WTC11 (cell line): ENCODE measurements at regions not wholly inside any gene's neighbourhood (a gene's known extent, or its start where the extent isn't known, plus 50 kb on each side); places are given as distances from the start of the nearest gene placed in this dataset.

Experiments
- ATAC-seq: fragments of 200-7000 bp; cut with Tn5 transposase; 2 replicates; pipeline ENCODE4 v1.10.0; 2021; ENCODE audit warnings: mild to moderate bottlenecking, moderate library complexity
- CTCF ChIA-PET: fragments of 300-600 bp; sonication (Branson Sonifier 250); formaldehyde crosslinking; loops from one replicate; lab custom pipeline; 2021; ENCODE audit warnings: antibody characterized with exemption; lab: Charles Lee
- POLR2A ChIA-PET: fragments of 350-600 bp; sonication (Branson Sonifier 250); formaldehyde crosslinking; loops from one replicate; lab custom pipeline; 2021; ENCODE audit warnings: antibody characterized with exemption; lab: Charles Lee
- DNase-seq: peaks from one replicate; pipeline ENCODE4 v3.0.0; 2021; ENCODE audit warnings: low spot score
- H3K27ac Mint-ChIP-seq: 2 replicates; pipeline ENCODE4 v1.8.0; 2021; ENCODE audit warnings: mixed read lengths
- H3K27me3 Mint-ChIP-seq: 2 replicates; pipeline ENCODE4 v1.8.0; 2021; ENCODE audit warnings: low read depth, mild to moderate bottlenecking, moderate library complexity, mixed read lengths
- H3K36me3 Mint-ChIP-seq: 2 replicates; pipeline ENCODE4 v1.8.0; 2021; ENCODE audit warnings: mixed read lengths
- H3K4me1 Mint-ChIP-seq: 2 replicates; pipeline ENCODE4 v1.8.0; 2022; ENCODE audit warnings: mixed read lengths
- H3K4me3 Mint-ChIP-seq: 2 replicates; pipeline ENCODE4 v1.8.0; 2021; ENCODE audit warnings: mild to moderate bottlenecking, moderate library complexity, mixed read lengths
- H3K9me3 Mint-ChIP-seq: 2 replicates; pipeline ENCODE4 v1.8.0; 2021; ENCODE audit warnings: mixed read lengths
- ATF1 ChIP-seq: sonication (generic); formaldehyde crosslinking; IDR thresholded peaks from 2 replicates; pipeline ENCODE4 v1.8.1; 2023; ENCODE audit warnings: mild to moderate bottlenecking, moderate library complexity, missing genetic modification reagents
- CBFB ChIP-seq: sonication (generic); formaldehyde crosslinking; IDR thresholded peaks from 2 replicates; pipeline ENCODE4 v1.8.1; 2022; ENCODE audit warnings: mild to moderate bottlenecking, low read depth, missing genetic modification reagents
- FOXK1 ChIP-seq: sonication (generic); formaldehyde crosslinking; IDR thresholded peaks from 2 replicates; pipeline ENCODE4 v1.8.0; 2022; ENCODE audit warnings: mild to moderate bottlenecking, moderate library complexity, missing genetic modification reagents
- KAT7 ChIP-seq: sonication (generic); formaldehyde crosslinking; IDR thresholded peaks from 2 replicates; pipeline ENCODE4 v1.8.1; 2023; ENCODE audit warnings: missing genetic modification reagents, mild to moderate bottlenecking, borderline replicate concordance
- MXD4 ChIP-seq: fragments of 250-450 bp; sonication (Bioruptor Pico); IDR thresholded peaks from 2 replicates; pipeline ENCODE4 v1.8.0; 2021; ENCODE audit warnings: mild to moderate bottlenecking, moderate library complexity, borderline replicate concordance
- NFATC4 ChIP-seq: fragments of 250-450 bp; sonication (Bioruptor Pico); IDR thresholded peaks from 2 replicates; pipeline ENCODE4 v1.9.0; 2021; ENCODE audit warnings: mild to moderate bottlenecking
- OVOL2 ChIP-seq: fragments of 250-450 bp; sonication (Bioruptor Pico); IDR thresholded peaks from 2 replicates; pipeline ENCODE4 v1.9.0; 2021; ENCODE audit warnings: mild to moderate bottlenecking, borderline replicate concordance
- SMAD4 ChIP-seq: sonication (generic); formaldehyde crosslinking; IDR thresholded peaks from 2 replicates; pipeline ENCODE4 v1.8.0; 2022; ENCODE audit warnings: mild to moderate bottlenecking, missing genetic modification reagents
- TCF7 ChIP-seq: sonication (generic); formaldehyde crosslinking; IDR thresholded peaks from 2 replicates; pipeline ENCODE4 v1.8.0; 2022; ENCODE audit warnings: mild to moderate bottlenecking, low read depth, missing genetic modification reagents, moderate library complexity
- TEAD4 ChIP-seq: sonication (generic); formaldehyde crosslinking; IDR thresholded peaks from 2 replicates; pipeline ENCODE4 v1.8.0; 2022; ENCODE audit warnings: mild to moderate bottlenecking, missing genetic modification reagents
- TP53 ChIP-seq: sonication (generic); formaldehyde crosslinking; IDR thresholded peaks from 2 replicates; pipeline ENCODE4 v1.8.1; 2023; ENCODE audit warnings: mild to moderate bottlenecking, missing genetic modification reagents
- ZNF121 ChIP-seq: sonication (generic); formaldehyde crosslinking; IDR thresholded peaks from 2 replicates; pipeline ENCODE4 v1.8.0; 2023; ENCODE audit warnings: missing genetic modification reagents
- ZNF219 ChIP-seq: sonication (generic); formaldehyde crosslinking; IDR thresholded peaks from 2 replicates; pipeline ENCODE4 v1.8.0; 2023; ENCODE audit warnings: missing genetic modification reagents, mild to moderate bottlenecking, borderline replicate concordance
- ZNF263 ChIP-seq: sonication (generic); formaldehyde crosslinking; IDR thresholded peaks from 2 replicates; pipeline ENCODE4 v1.8.1; 2022; ENCODE audit warnings: low read depth, mild to moderate bottlenecking, moderate library complexity, missing genetic modification reagents
- ZNF396 ChIP-seq: fragments of 250-450 bp; sonication (Bioruptor Pico); IDR thresholded peaks from 2 replicates; pipeline ENCODE4 v1.8.0; 2021; ENCODE audit warnings: mild to moderate bottlenecking, moderate library complexity, borderline replicate concordance
- ZNF671 ChIP-seq: fragments of 250-450 bp; sonication (Bioruptor Pico); IDR thresholded peaks from 2 replicates; pipeline ENCODE4 v1.8.0; 2021; ENCODE audit warnings: mild to moderate bottlenecking
- TF ChIP-seq, protein P1 (sequence below): sonication (generic); formaldehyde crosslinking; IDR thresholded peaks from 2 replicates; pipeline ENCODE4 v1.8.1; 2023; ENCODE audit warnings: mild to moderate bottlenecking, missing genetic modification reagents
- TF ChIP-seq, protein P2 (sequence below): sonication (generic); formaldehyde crosslinking; IDR thresholded peaks from 2 replicates; pipeline ENCODE4 v1.8.1; 2023; ENCODE audit warnings: mild to moderate bottlenecking, moderate library complexity, missing genetic modification reagents
- TF ChIP-seq, protein P3 (sequence below): sonication (generic); formaldehyde crosslinking; IDR thresholded peaks from 2 replicates; pipeline ENCODE4 v1.8.0; 2022; ENCODE audit warnings: mild to moderate bottlenecking, missing genetic modification reagents
- TF ChIP-seq, protein P4 (sequence below): sonication (generic); formaldehyde crosslinking; IDR thresholded peaks from 2 replicates; pipeline ENCODE4 v1.8.1; 2023; ENCODE audit warnings: mild to moderate bottlenecking, missing genetic modification reagents, moderate library complexity
- TF ChIP-seq, protein P5 (sequence below): fragments of 200-600 bp; IDR thresholded peaks from 2 replicates; pipeline ENCODE4 v1.8.0; 2022; ENCODE audit warnings: antibody characterized with exemption
- TF ChIP-seq, protein P6 (sequence below): sonication (generic); formaldehyde crosslinking; IDR thresholded peaks from 2 replicates; pipeline ENCODE4 v1.8.1; 2023; ENCODE audit warnings: mild to moderate bottlenecking, missing genetic modification reagents, moderate library complexity
- TF ChIP-seq, protein P7 (sequence below): sonication (generic); formaldehyde crosslinking; IDR thresholded peaks from 2 replicates; pipeline ENCODE4 v1.8.1; 2022; ENCODE audit warnings: missing genetic modification reagents, borderline replicate concordance
- TF ChIP-seq, protein P8 (sequence below): sonication (generic); formaldehyde crosslinking; IDR thresholded peaks from 2 replicates; pipeline ENCODE4 v1.8.1; 2022; ENCODE audit warnings: mild to moderate bottlenecking, missing genetic modification reagents, moderate library complexity, borderline replicate concordance
- TF ChIP-seq, protein P9 (sequence below): fragments of 250-450 bp; sonication (Bioruptor Pico); IDR thresholded peaks from 2 replicates; pipeline ENCODE4 v1.8.0; 2021; ENCODE audit warnings: mild to moderate bottlenecking

DNA sequence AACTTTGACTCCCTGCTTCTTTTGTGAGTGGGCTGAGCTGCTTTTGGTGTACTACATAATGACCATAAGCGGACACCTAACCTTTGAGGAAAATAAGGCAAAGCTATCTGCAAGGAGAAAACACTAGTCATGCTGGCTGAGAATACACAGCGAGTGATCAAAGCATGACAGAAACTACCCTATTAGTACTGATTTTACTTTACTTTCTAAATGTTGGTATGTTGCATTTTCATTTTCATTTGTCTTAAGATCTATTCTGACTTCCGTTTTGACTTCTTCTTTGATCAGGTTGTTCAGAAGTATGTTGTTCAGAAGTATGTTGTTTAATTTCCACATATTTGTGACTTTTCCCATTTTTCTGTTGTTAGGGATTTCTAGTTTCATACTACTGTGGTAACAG is 361.1 kb downstream of the TRAM1L1 start:
- Mint-ChIP-seq H3K27me3 (no peaks in the 10 kb centered on the region), H3K27ac (no peak overlapping the region), H3K9me3 (no peaks in the 10 kb centered on the region), H3K4me1 (no peaks in the 10 kb centered on the region), H3K36me3 (no peaks in the 10 kb centered on the region), H3K4me3 (no peak overlapping the region)
- POLR2A ChIA-PET, result no interaction called here
- no peak for ATAC-seq
- TF ChIP-seq, protein P1, sequence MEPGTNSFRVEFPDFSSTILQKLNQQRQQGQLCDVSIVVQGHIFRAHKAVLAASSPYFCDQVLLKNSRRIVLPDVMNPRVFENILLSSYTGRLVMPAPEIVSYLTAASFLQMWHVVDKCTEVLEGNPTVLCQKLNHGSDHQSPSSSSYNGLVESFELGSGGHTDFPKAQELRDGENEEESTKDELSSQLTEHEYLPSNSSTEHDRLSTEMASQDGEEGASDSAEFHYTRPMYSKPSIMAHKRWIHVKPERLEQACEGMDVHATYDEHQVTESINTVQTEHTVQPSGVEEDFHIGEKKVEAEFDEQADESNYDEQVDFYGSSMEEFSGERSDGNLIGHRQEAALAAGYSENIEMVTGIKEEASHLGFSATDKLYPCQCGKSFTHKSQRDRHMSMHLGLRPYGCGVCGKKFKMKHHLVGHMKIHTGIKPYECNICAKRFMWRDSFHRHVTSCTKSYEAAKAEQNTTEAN, result no peak
- no peak for TF ChIP-seq OVOL2
- TF ChIP-seq, protein P2, sequence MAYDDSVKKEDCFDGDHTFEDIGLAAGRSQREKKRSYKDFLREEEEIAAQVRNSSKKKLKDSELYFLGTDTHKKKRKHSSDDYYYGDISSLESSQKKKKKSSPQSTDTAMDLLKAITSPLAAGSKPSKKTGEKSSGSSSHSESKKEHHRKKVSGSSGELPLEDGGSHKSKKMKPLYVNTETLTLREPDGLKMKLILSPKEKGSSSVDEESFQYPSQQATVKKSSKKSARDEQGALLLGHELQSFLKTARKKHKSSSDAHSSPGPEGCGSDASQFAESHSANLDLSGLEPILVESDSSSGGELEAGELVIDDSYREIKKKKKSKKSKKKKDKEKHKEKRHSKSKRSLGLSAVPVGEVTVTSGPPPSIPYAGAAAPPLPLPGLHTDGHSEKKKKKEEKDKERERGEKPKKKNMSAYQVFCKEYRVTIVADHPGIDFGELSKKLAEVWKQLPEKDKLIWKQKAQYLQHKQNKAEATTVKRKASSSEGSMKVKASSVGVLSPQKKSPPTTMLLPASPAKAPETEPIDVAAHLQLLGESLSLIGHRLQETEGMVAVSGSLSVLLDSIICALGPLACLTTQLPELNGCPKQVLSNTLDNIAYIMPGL, result no peak
- TF ChIP-seq ZNF396 (CRISPR knock-in tag), result no peak
- no peak for TF ChIP-seq KAT7 (CRISPR knock-in tag)
- TF ChIP-seq, protein P3, sequence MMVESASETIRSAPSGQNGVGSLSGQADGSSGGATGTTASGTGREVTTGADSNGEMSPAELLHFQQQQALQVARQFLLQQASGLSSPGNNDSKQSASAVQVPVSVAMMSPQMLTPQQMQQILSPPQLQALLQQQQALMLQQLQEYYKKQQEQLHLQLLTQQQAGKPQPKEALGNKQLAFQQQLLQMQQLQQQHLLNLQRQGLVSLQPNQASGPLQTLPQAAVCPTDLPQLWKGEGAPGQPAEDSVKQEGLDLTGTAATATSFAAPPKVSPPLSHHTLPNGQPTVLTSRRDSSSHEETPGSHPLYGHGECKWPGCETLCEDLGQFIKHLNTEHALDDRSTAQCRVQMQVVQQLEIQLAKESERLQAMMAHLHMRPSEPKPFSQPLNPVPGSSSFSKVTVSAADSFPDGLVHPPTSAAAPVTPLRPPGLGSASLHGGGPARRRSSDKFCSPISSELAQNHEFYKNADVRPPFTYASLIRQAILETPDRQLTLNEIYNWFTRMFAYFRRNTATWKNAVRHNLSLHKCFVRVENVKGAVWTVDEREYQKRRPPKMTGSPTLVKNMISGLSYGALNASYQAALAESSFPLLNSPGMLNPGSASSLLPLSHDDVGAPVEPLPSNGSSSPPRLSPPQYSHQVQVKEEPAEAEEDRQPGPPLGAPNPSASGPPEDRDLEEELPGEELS (CRISPR knock-in tag), result no peak
- no peak for TF ChIP-seq SMAD4 (CRISPR knock-in tag)
- TF ChIP-seq NFATC4 (CRISPR knock-in tag), result no peak
- TF ChIP-seq TEAD4 (CRISPR knock-in tag), result no peak
- TF ChIP-seq FOXK1, result no peak
- no peak for TF ChIP-seq ZNF219 (CRISPR knock-in tag)
- TF ChIP-seq, protein P4, sequence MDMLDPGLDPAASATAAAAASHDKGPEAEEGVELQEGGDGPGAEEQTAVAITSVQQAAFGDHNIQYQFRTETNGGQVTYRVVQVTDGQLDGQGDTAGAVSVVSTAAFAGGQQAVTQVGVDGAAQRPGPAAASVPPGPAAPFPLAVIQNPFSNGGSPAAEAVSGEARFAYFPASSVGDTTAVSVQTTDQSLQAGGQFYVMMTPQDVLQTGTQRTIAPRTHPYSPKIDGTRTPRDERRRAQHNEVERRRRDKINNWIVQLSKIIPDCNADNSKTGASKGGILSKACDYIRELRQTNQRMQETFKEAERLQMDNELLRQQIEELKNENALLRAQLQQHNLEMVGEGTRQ, result no peak
- no peak for TF ChIP-seq CBFB (CRISPR knock-in tag)
- no peak for TF ChIP-seq TCF7
- TF ChIP-seq, protein P5, sequence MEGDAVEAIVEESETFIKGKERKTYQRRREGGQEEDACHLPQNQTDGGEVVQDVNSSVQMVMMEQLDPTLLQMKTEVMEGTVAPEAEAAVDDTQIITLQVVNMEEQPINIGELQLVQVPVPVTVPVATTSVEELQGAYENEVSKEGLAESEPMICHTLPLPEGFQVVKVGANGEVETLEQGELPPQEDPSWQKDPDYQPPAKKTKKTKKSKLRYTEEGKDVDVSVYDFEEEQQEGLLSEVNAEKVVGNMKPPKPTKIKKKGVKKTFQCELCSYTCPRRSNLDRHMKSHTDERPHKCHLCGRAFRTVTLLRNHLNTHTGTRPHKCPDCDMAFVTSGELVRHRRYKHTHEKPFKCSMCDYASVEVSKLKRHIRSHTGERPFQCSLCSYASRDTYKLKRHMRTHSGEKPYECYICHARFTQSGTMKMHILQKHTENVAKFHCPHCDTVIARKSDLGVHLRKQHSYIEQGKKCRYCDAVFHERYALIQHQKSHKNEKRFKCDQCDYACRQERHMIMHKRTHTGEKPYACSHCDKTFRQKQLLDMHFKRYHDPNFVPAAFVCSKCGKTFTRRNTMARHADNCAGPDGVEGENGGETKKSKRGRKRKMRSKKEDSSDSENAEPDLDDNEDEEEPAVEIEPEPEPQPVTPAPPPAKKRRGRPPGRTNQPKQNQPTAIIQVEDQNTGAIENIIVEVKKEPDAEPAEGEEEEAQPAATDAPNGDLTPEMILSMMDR, result no peak
- CTCF ChIA-PET, result no interaction called here
- no peak for DNase-seq

DNA sequence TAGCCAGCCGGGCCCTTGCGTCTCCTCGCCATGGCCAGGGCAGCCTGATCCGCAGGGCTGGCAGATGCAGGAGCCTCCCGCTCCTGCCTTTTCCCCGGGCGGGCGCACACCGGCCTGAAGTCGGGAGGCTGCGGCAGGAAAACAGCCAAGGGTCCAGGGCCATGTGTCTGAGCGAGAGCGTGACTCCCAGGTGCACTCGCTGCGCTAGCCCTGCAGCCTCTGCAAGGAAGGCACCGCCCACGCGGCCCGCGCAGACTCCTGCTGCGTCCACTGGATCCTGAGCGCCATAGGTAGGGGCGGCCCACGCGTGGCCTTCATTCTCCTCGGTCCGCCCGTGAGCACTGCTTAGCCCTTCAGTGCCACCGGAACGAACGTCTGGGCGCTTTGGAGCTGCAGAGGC is 379.9 kb downstream of the TRAM1L1 start:
- H3K4me3 Mint-ChIP-seq, result no peak overlapping the region
- H3K9me3 Mint-ChIP-seq, result no peaks in the 10 kb centered on the region
- peak; percentile 24 for ATAC-seq
- DNase-seq, result no peak
- H3K27me3 Mint-ChIP-seq, result no peaks in the 10 kb centered on the region
- no peaks in the 10 kb centered on the region for H3K4me1 Mint-ChIP-seq
- ChIA-PET POLR2A (no interaction called here), CTCF (no interaction called here)
- H3K27ac Mint-ChIP-seq, result no peak overlapping the region
- no peaks in the 10 kb centered on the region for H3K36me3 Mint-ChIP-seq
- TF ChIP-seq ATF1 (CRISPR knock-in tag) (no peak), ZNF671 (CRISPR knock-in tag) (no peak), NFATC4 (CRISPR knock-in tag) (no peak), ZNF263 (CRISPR knock-in tag) (no peak), ZNF121 (no peak), TP53 (CRISPR knock-in tag) (no peak), MXD4 (CRISPR knock-in tag) (no peak), ZNF219 (CRISPR knock-in tag) (no peak), ZNF396 (CRISPR knock-in tag) (no peak)
- TF ChIP-seq, protein P6, sequence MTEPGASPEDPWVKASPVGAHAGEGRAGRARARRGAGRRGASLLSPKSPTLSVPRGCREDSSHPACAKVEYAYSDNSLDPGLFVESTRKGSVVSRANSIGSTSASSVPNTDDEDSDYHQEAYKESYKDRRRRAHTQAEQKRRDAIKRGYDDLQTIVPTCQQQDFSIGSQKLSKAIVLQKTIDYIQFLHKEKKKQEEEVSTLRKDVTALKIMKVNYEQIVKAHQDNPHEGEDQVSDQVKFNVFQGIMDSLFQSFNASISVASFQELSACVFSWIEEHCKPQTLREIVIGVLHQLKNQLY, result no peak
- TF ChIP-seq, protein P7, sequence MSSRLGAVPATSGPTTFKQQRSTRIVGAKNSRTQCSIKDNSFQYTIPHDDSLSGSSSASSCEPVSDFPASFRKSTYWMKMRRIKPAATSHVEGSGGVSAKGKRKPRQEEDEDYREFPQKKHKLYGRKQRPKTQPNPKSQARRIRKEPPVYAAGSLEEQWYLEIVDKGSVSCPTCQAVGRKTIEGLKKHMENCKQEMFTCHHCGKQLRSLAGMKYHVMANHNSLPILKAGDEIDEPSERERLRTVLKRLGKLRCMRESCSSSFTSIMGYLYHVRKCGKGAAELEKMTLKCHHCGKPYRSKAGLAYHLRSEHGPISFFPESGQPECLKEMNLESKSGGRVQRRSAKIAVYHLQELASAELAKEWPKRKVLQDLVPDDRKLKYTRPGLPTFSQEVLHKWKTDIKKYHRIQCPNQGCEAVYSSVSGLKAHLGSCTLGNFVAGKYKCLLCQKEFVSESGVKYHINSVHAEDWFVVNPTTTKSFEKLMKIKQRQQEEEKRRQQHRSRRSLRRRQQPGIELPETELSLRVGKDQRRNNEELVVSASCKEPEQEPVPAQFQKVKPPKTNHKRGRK (CRISPR knock-in tag), result no peak
- TF ChIP-seq, protein P8, sequence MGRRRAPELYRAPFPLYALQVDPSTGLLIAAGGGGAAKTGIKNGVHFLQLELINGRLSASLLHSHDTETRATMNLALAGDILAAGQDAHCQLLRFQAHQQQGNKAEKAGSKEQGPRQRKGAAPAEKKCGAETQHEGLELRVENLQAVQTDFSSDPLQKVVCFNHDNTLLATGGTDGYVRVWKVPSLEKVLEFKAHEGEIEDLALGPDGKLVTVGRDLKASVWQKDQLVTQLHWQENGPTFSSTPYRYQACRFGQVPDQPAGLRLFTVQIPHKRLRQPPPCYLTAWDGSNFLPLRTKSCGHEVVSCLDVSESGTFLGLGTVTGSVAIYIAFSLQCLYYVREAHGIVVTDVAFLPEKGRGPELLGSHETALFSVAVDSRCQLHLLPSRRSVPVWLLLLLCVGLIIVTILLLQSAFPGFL (CRISPR knock-in tag), result no peak
- TF ChIP-seq, protein P9, sequence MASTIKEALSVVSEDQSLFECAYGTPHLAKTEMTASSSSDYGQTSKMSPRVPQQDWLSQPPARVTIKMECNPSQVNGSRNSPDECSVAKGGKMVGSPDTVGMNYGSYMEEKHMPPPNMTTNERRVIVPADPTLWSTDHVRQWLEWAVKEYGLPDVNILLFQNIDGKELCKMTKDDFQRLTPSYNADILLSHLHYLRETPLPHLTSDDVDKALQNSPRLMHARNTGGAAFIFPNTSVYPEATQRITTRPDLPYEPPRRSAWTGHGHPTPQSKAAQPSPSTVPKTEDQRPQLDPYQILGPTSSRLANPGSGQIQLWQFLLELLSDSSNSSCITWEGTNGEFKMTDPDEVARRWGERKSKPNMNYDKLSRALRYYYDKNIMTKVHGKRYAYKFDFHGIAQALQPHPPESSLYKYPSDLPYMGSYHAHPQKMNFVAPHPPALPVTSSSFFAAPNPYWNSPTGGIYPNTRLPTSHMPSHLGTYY, result no peak
